Endothelial cell of umbilical vein (primary cell): ENCODE measurements at regions not wholly inside any gene's neighbourhood (a gene's known extent, or its start where the extent isn't known, plus 50 kb on each side); places are given as distances from the start of the nearest gene placed in this dataset.
A peak's percentile ranks its signal among the peaks of the same experiment; 100 is the strongest.

Source experiments
- BruUV-seq: library from RNA; stranded (reverse); fragments of 400-500 nt; replicated peaks from 2 replicates; lab custom pipeline; 2021; lab: Mats Ljungman, UMichigan
- CTCF ChIA-PET: fragments of 300-600, 350-600 bp; sonication (Branson Sonifier 250); formaldehyde crosslinking; loops from one replicate; lab custom pipeline; 2021; ENCODE audit warnings: antibody characterized with exemption, inconsistent platforms; lab: Charles Lee
- POLR2A ChIA-PET: fragments of 300-600, 350-600 bp; sonication (Branson Sonifier 250); formaldehyde crosslinking; loops from one replicate; lab custom pipeline; 2021; ENCODE audit warnings: antibody characterized with exemption, inconsistent platforms; lab: Charles Lee
- DNase-seq: peaks from one replicate; pipeline ENCODE4 v3.0.0-alpha.2; 2011; ENCODE audit warnings: low read depth, low spot score
- FAIRE-seq: peaks from 2 replicates; lab custom pipeline; 2011; peaks lifted over from hg19 to GRCh38; lab: Jason Lieb, UNC
- H2AFZ ChIP-seq: 2 replicates; pipeline ENCODE4 v1.6.0; 2012; ENCODE audit warnings: low read depth, low read length, control low read depth, inconsistent platforms
- H3K27ac ChIP-seq: 2 replicates; pipeline ENCODE4 v1.5.1; 2011; ENCODE audit warnings: low read depth, mild to moderate bottlenecking, control low read depth, low read length, moderate library complexity; ENCODE audit not compliant: insufficient read depth
- H3K27me3 ChIP-seq, 2 experiments: 2 replicates each; pipeline versions ENCODE4 v1.6.0 to v1.6.1; 2011; ENCODE audit warnings: low read length in 2 of 2, mixed read lengths in 1 of 2; ENCODE audit not compliant: control insufficient read depth in 2 of 2, insufficient read depth in 2 of 2
- H3K36me3 ChIP-seq, 2 experiments: 2 replicates in 1 of 2; 3 replicates in 1 of 2; pipeline ENCODE4 v1.5.1; 2011; ENCODE audit warnings: low read length in 2 of 2, mild to moderate bottlenecking in 1 of 2, moderate library complexity in 1 of 2; ENCODE audit not compliant: control insufficient read depth in 2 of 2, insufficient read depth in 2 of 2; ENCODE audit errors: extremely low read depth in 1 of 2
- H3K4me1 ChIP-seq: 3 replicates; pipeline ENCODE4 v1.5.1; 2011; ENCODE audit warnings: mild to moderate bottlenecking, low read length; ENCODE audit not compliant: control insufficient read depth, insufficient read depth; ENCODE audit errors: extremely low read depth
- H3K4me2 ChIP-seq: 2 replicates; pipeline ENCODE4 v1.6.1; 2011; ENCODE audit warnings: low read length, control low read depth, mixed read lengths; ENCODE audit not compliant: insufficient read depth
- H3K4me3 ChIP-seq, 3 experiments: fragments of 200-600 bp in 1 of 3; sonication (generic), shearing (Covaris generic) in 1 of 3; replicated peaks in 1 of 3; 2 replicates each; pipeline ENCODE4 v1.5.1; 2011 to 2016; ENCODE audit warnings: control low read depth in 3 of 3, low read length in 3 of 3, mild to moderate bottlenecking in 2 of 3, inconsistent platforms in 1 of 3, low read depth in 1 of 3, moderate library complexity in 1 of 3; ENCODE audit not compliant: insufficient read depth in 1 of 3
- H3K79me2 ChIP-seq: 2 replicates; pipeline ENCODE4 v1.6.0; 2012; ENCODE audit warnings: low read length, inconsistent platforms; ENCODE audit not compliant: control insufficient read depth, insufficient read depth
- H3K9ac ChIP-seq: replicated peaks from 2 replicates; pipeline ENCODE3; 2011; ENCODE audit warnings: low read length, control low read depth; ENCODE audit not compliant: insufficient read depth; ENCODE audit errors: extremely low read depth
- H3K9me1 ChIP-seq: replicated peaks from 3 replicates; pipeline ENCODE4 v1.6.0; 2011; ENCODE audit warnings: mild to moderate bottlenecking, low read length; ENCODE audit not compliant: control insufficient read depth, insufficient read depth; ENCODE audit errors: extremely low read depth
- H3K9me3 ChIP-seq: replicated peaks from 2 replicates; pipeline ENCODE4 v1.5.1; 2012; ENCODE audit warnings: low read length, inconsistent platforms; ENCODE audit not compliant: control insufficient read depth, insufficient read depth
- H4K20me1 ChIP-seq: replicated peaks from 2 replicates; pipeline ENCODE3; 2011; ENCODE audit warnings: mild to moderate bottlenecking, low read length; ENCODE audit not compliant: control insufficient read depth, insufficient read depth; ENCODE audit errors: extremely low read depth
- CTCF ChIP-seq, 2 donors: IDR thresholded peaks; 1 replicate in 1 of 2; 2 replicates in 1 of 2; pipeline ENCODE4 v1.5.1; 2011; ENCODE audit warnings: low read length in 2 of 2, mild to moderate bottlenecking in 2 of 2, moderate library complexity in 2 of 2, control low read depth in 1 of 2, inconsistent platforms in 1 of 2, low read depth in 1 of 2; ENCODE audit not compliant: insufficient read depth in 1 of 2; ENCODE audit errors: extremely low read depth in 1 of 2
- EZH2 ChIP-seq: IDR thresholded peaks from 2 replicates; pipeline ENCODE4 v1.6.1; 2012; ENCODE audit warnings: borderline replicate concordance, low read depth, mild to moderate bottlenecking, moderate library complexity, low read length, inconsistent platforms; ENCODE audit not compliant: severe bottlenecking
- FOS ChIP-seq: IDR thresholded peaks from 2 replicates; pipeline ENCODE4 v1.6.1; 2011; ENCODE audit warnings: mild to moderate bottlenecking, low read length, moderate library complexity, borderline replicate concordance; ENCODE audit not compliant: insufficient read depth
- GATA2 ChIP-seq: IDR thresholded peaks from 2 replicates; pipeline ENCODE4 v1.7.0; 2011; ENCODE audit warnings: low read depth, mild to moderate bottlenecking, moderate library complexity, mixed read lengths, low read length; ENCODE audit not compliant: insufficient read length, insufficient read depth
- JUN ChIP-seq: IDR thresholded peaks from 2 replicates; pipeline ENCODE4 v1.6.1; 2011; ENCODE audit warnings: borderline replicate concordance, low read depth; ENCODE audit not compliant: insufficient read length, insufficient read depth
- MAX ChIP-seq: IDR thresholded peaks from 2 replicates; pipeline ENCODE4 v1.6.1; 2011; ENCODE audit not compliant: insufficient read depth, insufficient read length
- MYC ChIP-seq: IDR thresholded peaks from one replicate; pipeline ENCODE4 v1.6.1; 2011; ENCODE audit warnings: mild to moderate bottlenecking, low read depth, low read length
- POLR2A ChIP-seq: IDR thresholded peaks from 2 replicates; pipeline ENCODE4 v1.6.1; 2012; ENCODE audit warnings: low read depth, mild to moderate bottlenecking, control low read depth, low read length
- POLR2AphosphoS5 ChIP-seq: IDR thresholded peaks from 2 replicates; pipeline ENCODE4 v1.6.1; 2012; ENCODE audit warnings: low read depth, mild to moderate bottlenecking, control low read depth, low read length, moderate library complexity; ENCODE audit not compliant: insufficient read depth
- dilution Hi-C: fragments of 300-500 bp; cut with MboI; formaldehyde crosslinking; loops from one replicate; pipeline ENCODE4 v1.15.0; 2019; ENCODE audit warnings: low sequenced_read_pairs; ENCODE audit not compliant: extremely low pct_ligation_motif_present
- intact Hi-C: fragments of 100-400 bp; cut with micrococcal nuclease; formaldehyde crosslinking; loops from one replicate; pipeline ENCODE4 v1.10.0; 2022

GRCh38 chr2:186912979-186913378 lies 64.0 kb upstream of the ZSWIM2 start:
- intact Hi-C loops (no loop called here), dilution Hi-C loops (loop anchor here (25.0 kb wide), 1 partner anchor 524 kb away; the partner anchor contains the start of gene CALCRL)
- Histone ChIP-seq H3K27me3 (no peaks in the 10 kb centered on the region), H3K9me1 (no peaks in the 10 kb centered on the region), H3K9ac (no peak overlapping the region), H2AFZ (peak overlapping the region; percentile 62), H3K4me3 (no peak overlapping the region), H3K9me3 (no peaks in the 10 kb centered on the region), H3K27ac (no peak overlapping the region), H4K20me1 (no peaks in the 10 kb centered on the region), H3K4me2 (no peak overlapping the region), H3K36me3 (no peaks in the 10 kb centered on the region), H3K4me1 (no peaks in the 10 kb centered on the region), H3K79me2 (no peaks in the 10 kb centered on the region)
- CTCF ChIA-PET: interaction anchor here (0.7 to 1.5 kb wide), 3 partner anchors 8 to 50 kb away, joined by 3 to 4 read pairs (median 4); no protein-coding TSS in a partner anchor
- no TSS peak for BruUV-seq
- no peak for DNase-seq
- POLR2A ChIA-PET: no interaction called here
- no peak for FAIRE-seq
- no peak for TF ChIP-seq CTCF (IDR thresholded peaks at IDR 0.05; ENCODE audit: extremely low read depth in 1 of 2, insufficient read depth in 1 of 2, low read depth in 1 of 2, low read length in 2 of 2)
- TF ChIP-seq MYC: no peak

GRCh38 chr2:186911551-186912085 lies 62.6 kb upstream of the ZSWIM2 start:
- DNase-seq (no peak), FAIRE-seq (no peak)
- Histone ChIP-seq H3K4me2 (no peak overlapping the region), H3K79me2 (no peaks in the 10 kb centered on the region), H3K27ac (no peak overlapping the region), H3K9me1 (no peaks in the 10 kb centered on the region), H3K4me3 (no peak overlapping the region), H3K9me3 (no peaks in the 10 kb centered on the region), H3K36me3 (no peaks in the 10 kb centered on the region), H4K20me1 (no peaks in the 10 kb centered on the region), H3K4me1 (no peaks in the 10 kb centered on the region), H3K9ac (no peak overlapping the region), H3K27me3 (no peaks in the 10 kb centered on the region), H2AFZ (no peak overlapping the region)
- ChIA-PET CTCF (interaction anchor here (0.8 to 1.2 kb wide), 3 partner anchors 9 to 541 kb away, joined by 3 to 4 read pairs (median 3); no protein-coding TSS in a partner anchor), POLR2A (no interaction called here)
- no peak for TF ChIP-seq EZH2
- TF ChIP-seq MYC: no peak
- no peak for TF ChIP-seq GATA2
- no peak for TF ChIP-seq MAX
- TF ChIP-seq POLR2AphosphoS5: no peak
- no peak for TF ChIP-seq CTCF (IDR thresholded peaks at IDR 0.05; ENCODE audit: extremely low read depth in 1 of 2, insufficient read depth in 1 of 2, low read depth in 1 of 2, low read length in 2 of 2)
- TF ChIP-seq JUN: no peak
- no peak for TF ChIP-seq FOS
- no peak for TF ChIP-seq POLR2A
- intact Hi-C loops (no loop called here), dilution Hi-C loops (loop anchor here (25.0 kb wide), 1 partner anchor 526 kb away; the partner anchor contains the start of gene CALCRL)
- BruUV-seq: no TSS peak
